GM21381 (cell line): ENCODE measurements at regions not wholly inside any gene's neighbourhood (a gene's known extent, or its start where the extent isn't known, plus 50 kb on each side); places are given as distances from the start of the nearest gene placed in this dataset.
"Not testable (repeated sequence)": the region's sequence is repeated elsewhere in the genome, so short reads cannot be mapped to it uniquely, and the experiment has no call there.

Source experiments
- ATAC-seq: cut with Tn5 transposase; IDR thresholded peaks from one replicate; pipeline ENCODE4 v1.9.1; 2021; ENCODE audit warnings: mild to moderate bottlenecking, moderate library complexity; ENCODE audit not compliant: unreplicated experiment

- ATAC-seq: no peak
These were observed 1490.8 kb upstream of the PCDH20 start for GRCh38 chr13:62906469-62906868.

GRCh38 chr13:62887046-62887445 is 1471.4 kb upstream of the PCDH20 start:
- ATAC-seq: no peak

DNA sequence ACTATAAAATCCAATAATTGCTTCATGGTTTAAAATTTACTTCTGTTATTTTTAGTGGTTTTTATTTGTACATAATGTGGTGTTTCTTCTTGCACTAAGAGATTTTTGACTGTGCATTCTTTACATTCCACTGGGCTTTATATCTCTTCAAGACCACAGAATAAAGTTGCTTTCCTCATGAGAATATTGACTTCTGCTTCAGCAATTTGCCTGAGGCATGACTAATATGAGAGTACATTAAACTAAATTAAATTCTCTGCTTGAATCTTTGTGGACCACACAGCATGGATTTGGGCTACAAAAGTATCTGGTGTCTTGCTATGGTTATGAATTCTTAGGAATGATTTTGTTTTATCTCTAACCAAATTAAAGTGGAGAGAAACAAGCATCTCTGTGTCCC is 1463.4 kb upstream of the PCDH20 start:
- no peak for ATAC-seq

DNA sequence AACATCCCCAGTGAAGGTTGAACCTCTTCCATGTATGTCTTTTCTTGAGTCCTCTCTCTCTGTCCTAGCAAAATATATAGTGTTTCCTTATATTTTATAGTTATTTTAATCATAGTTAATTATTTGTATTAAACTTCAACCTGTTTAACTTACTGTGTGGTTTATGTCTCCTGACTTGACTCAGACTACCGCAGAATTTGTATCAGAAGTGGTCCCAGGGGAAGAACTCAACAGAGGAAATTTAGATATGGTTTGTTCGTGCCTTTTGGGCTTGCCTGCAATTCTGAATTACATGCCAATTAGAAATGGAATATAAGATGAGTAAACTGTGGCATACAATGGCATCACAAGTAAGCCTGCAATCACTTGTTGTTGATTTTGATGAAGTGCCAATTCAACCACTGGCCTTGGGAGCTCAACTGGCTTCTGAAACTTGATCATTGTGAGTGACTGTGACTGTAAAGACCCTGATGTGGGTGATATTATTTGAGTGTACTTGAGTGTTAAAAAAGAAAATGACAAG is 1459.5 kb upstream of the PCDH20 start:
- no peak for ATAC-seq

GRCh38 chr13:62850331-62850730 is 1434.7 kb upstream of the PCDH20 start:
- no peak for ATAC-seq

DNA sequence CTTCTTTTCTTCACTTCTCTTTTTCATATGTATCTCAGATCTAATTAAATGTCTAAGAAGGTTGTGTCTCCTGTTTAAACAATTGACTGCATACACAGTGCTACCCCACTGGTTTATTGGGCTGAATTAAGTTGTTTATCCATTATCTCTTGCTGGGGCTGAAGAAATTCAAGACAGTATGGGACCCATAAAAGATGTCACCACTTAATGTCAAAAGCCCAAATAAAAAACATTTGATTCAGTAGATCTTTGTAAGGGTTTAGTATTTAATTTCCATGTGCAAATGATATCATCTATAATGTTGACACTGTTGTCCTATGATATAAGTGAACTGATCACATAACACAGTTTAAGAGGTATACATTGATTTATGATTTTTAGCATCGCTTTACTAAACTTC is 1431.9 kb upstream of the PCDH20 start:
- no peak for ATAC-seq

DNA sequence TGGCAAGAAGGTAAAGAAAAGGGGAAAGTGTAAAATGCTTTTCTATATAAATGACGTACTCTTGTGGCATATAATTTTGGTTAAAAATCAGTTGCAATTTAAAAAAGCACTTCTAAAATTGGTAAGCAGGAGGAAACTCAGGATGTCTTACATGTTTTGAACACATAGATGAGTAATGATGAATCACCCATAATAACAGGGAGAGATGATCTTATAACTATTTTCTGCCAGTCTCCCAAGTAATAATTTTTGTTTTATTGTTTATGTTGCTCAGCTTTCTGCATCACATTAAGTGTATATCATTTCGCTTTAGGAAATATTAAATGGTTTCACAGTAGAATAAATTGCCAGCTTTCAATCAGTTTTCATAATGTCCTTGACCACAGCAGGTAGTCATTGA is 1430.7 kb upstream of the PCDH20 start:
- no peak for ATAC-seq

DNA sequence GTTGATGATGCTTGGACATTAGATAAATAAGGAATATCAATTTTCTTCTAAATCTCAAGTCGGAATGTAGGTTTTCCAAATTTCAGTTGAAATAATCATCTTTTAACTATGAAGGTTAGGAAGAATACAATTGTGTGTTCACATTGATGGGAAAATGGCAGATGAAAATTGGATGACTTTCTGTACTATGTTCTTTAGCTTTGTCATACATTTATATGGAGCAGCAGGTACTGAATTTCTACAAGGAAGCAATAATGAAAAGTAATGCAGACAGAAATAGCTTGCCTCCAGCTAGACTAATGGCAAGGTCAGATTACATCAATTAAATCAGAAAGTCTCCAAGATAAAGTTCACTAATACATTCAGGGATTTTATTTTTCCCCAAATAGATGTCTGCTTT is 1423.7 kb upstream of the PCDH20 start:
- ATAC-seq: no peak

- ATAC-seq: no peak
These were observed 1423.3 kb upstream of the PCDH20 start for GRCh38 chr13:62838929-62839328.

DNA sequence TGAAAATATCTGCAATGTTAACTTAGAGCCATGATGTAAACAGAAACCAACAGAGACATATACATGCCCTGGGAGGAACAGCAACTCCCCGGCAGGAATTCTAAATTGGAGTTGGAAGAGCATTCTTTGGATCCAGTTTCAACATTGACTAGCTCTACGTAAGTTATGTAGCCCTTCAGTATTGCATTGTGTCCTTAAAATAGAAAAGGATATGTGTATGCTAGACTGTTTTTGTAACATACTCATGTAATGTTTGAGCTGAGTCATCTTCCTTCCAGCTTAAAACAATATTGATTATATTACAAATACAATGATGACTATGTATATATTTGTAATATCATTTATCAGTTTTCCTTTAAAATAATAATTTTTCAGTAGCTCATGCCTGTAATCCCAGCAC is 1422.2 kb upstream of the PCDH20 start:
- no peak for ATAC-seq

- no peak for ATAC-seq
These were observed 1413.8 kb upstream of the PCDH20 start for GRCh38 chr13:62829486-62829885.

DNA sequence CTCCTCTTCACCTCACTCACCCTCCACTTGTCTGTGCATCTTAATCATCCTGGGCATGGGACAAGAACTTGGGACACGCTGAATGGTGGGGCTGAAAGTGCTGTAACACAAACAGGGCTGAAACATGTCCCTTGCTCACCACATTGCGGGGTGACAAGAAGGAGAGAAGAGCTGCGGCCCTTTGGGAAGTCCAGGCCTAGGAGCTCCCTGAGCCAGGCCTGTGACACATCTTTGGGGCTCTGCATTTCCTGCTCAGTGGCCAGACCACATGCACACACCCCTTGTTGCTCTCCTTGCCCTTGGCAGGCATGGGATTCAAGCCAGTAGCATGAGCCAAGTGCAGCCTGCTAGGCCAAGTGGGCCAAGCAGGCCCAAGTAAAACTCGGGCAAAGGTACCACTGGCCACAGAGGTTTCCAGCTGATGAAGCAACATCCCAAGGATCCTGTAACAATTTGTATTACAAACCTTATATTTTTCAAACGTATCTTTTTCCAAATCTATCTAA is 1384.3 kb upstream of the PCDH20 start:
- no peak for ATAC-seq

GRCh38 chr13:62799038-62799535 is 1383.4 kb upstream of the PCDH20 start:
- no peak for ATAC-seq

DNA sequence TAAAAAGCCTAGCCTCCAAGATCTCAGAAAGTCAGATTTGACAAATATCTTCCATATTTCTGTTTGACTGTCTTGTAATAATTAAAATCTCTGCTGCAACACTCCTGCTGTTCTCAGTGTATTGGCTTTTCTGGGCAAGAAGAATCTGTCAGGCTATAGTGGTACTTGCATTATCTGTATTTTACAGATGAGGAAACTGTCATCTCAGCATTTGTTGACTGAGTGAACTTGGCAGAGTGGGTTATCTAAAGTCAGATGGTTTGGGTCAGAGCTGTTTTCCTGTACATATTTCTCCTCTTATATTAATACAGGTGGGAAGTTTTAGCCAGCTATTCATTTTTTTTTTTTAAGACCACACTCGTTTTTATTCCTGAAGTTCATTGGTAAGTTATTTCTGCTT is 1378.2 kb upstream of the PCDH20 start:
- no peak for ATAC-seq

DNA sequence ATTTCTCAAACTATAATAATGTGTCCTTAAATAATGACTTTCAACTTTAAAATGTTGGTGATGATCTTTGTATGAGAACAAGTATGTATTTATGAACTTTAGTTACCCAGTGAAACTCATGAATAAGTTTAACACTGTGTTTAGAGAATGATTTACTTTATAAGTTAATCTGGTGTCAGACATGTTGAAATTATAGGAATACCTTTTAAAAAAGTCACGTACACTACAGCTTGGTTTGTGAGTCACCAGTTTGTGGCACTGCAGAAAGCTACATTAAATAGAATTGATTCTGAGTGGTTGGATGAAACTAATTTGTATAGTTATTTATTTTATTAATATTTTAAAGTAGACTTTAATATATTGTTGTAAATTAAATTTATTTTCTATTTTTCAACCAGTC is 1366.2 kb upstream of the PCDH20 start:
- no peak for ATAC-seq

DNA sequence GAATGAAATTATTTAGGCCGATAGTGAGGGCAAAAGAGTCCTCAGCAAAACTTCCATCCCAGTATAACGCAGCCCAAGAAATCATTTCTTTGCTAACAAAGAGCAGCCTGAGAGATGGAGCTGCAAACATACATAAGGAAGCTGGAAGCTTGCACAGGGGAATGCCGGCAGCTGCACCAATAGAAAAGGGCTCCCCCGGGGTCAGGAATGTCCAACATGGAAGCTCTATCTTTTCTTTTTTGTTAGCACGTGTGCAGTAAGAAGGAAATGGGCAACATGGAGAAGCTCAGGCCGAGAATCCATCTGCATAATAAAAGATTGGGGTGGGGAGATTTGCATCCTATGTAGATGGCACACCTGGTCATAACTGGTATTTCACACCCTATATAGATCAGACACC is 1363.5 kb upstream of the PCDH20 start:
- no peak for ATAC-seq

DNA sequence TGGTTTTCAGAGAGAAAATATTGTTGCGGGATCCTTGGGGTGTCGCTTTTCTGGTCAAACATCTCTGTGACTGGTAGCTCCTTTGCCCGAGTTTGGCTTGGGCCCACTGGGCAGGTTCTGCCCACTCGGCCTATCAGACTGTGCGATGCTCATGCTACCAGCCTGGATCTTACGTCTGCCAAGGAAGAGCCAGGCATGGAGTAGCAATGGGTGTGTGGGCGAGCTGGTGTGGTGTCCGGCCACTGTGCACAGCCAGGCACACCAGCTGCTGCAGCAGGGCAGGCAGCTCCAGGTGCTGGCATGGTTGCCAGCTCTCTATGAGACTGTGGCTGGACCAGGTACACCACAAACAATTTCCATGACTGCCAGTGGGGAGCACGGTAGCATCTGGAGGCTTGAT is 1351.8 kb upstream of the PCDH20 start:
- no peak for ATAC-seq

DNA sequence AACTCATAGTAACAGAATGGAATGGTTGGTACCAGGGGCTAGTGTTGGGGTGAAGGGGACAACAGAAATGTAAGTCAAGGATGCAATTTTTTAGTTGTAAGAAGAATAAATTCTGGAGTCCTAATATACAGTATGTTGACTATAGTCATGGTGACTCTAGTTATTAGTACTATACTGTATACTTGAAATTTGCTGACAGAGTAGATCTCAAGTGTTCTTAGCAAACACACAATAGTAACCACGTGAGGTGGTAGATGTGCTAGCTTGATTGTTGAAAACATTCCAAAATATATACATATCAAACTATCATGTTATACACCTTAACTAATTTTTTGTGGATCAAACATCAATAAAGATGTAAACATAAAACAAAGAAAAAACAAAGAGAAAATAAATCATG is 1345.1 kb upstream of the PCDH20 start:
- no peak for ATAC-seq

- ATAC-seq: no peak
These were observed 1332.0 kb upstream of the PCDH20 start for GRCh38 chr13:62747629-62748028.

- ATAC-seq: no peak
These were observed 1331.5 kb upstream of the PCDH20 start for GRCh38 chr13:62747152-62747551.

GRCh38 chr13:62729746-62730145 is 1314.1 kb upstream of the PCDH20 start:
- not testable (repeated sequence) for ATAC-seq

- ATAC-seq: no peak
These were observed 1306.2 kb upstream of the PCDH20 start for GRCh38 chr13:62721893-62722292.

DNA sequence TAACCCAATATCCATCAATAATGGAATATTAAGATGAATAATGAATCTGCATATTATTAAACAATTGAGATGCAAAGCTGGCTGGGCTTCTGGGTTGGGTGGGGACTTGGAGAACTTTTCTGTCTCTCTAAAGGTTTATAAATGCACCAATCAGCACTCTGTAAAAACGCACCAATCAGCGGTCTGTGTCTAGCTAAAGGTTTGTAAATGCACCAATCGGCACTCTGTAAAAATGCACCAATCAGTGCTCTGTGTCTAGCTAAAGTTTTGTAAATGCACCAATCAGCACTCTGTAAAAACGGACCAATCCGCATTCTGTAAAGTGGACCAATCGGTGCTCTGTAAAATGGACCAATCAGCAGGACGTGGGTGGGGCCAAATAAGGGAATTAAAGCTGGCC is 1296.3 kb upstream of the PCDH20 start:
- not testable (repeated sequence) for ATAC-seq
